ENCODE measurements at regions not wholly inside any gene's neighbourhood (a gene's known extent, or its start where the extent isn't known, plus 50 kb on each side); places are given as distances from the start of the nearest gene placed in this dataset.
A peak's percentile ranks its signal among the peaks of the same experiment; 100 is the strongest.

- peak; percentile 2 for DNase-seq
These were observed 680.5 kb upstream of the API5 start for GRCh38 chr11:42631220-42631843.

GRCh38 chr11:42646959-42647358, 664.8 kb upstream of the API5 start:
- no peak for DNase-seq

- peak; percentile 14 for DNase-seq
These were observed 663.8 kb upstream of the API5 start for GRCh38 chr11:42647993-42648392.

GRCh38 chr11:42651621-42652020, 660.2 kb upstream of the API5 start:
- DNase-seq, result no peak

- DNase-seq, result no peak
These were observed 654.6 kb upstream of the API5 start for GRCh38 chr11:42657169-42657568.

- no peak for DNase-seq
These were observed 649.9 kb upstream of the API5 start for GRCh38 chr11:42661942-42662341.

- no peak for DNase-seq
These were observed 642.4 kb upstream of the API5 start for GRCh38 chr11:42669248-42669976.

GRCh38 chr11:42674436-42674835, 637.4 kb upstream of the API5 start:
- no peak for DNase-seq

GRCh38 chr11:42707541-42707940, 604.3 kb upstream of the API5 start:
- no peak for DNase-seq

- no peak for DNase-seq
These were observed 602.6 kb upstream of the API5 start for GRCh38 chr11:42709216-42709615.

GRCh38 chr11:42713279-42713678, 598.5 kb upstream of the API5 start:
- no peak for DNase-seq

GRCh38 chr11:42713753-42714152, 598.0 kb upstream of the API5 start:
- DNase-seq, result no peak

GRCh38 chr11:42720716-42721563, 590.9 kb upstream of the API5 start:
- no peak for DNase-seq

- no peak for DNase-seq
These were observed 583.9 kb upstream of the API5 start for GRCh38 chr11:42727879-42728278.

GRCh38 chr11:42762348-42762747, 549.4 kb upstream of the API5 start:
- no peak for DNase-seq

GRCh38 chr11:42764936-42765335, 546.9 kb upstream of the API5 start:
- DNase-seq, result no peak

GRCh38 chr11:42768576-42768975, 543.2 kb upstream of the API5 start:
- DNase-seq, result no peak

- DNase-seq, result peak; percentile 34
These were observed 541.2 kb upstream of the API5 start for GRCh38 chr11:42770444-42771065.

GRCh38 chr11:42772886-42773285, 538.9 kb upstream of the API5 start:
- no peak for DNase-seq

GRCh38 chr11:42773729-42774128, 538.1 kb upstream of the API5 start:
- no peak for DNase-seq

- DNase-seq, result no peak
These were observed 537.2 kb upstream of the API5 start for GRCh38 chr11:42774567-42774966.

- no peak for DNase-seq
These were observed 534.0 kb upstream of the API5 start for GRCh38 chr11:42777776-42778175.

- no peak for DNase-seq
These were observed 533.6 kb upstream of the API5 start for GRCh38 chr11:42778193-42778592.
